IMR-90 (cell line): ENCODE measurements at regions not wholly inside any gene's neighbourhood (a gene's known extent, or its start where the extent isn't known, plus 50 kb on each side); places are given as distances from the start of the nearest gene placed in this dataset.

ENCODE experiments used
- ATAC-seq: fragments of 200-7000 bp; cut with Tn5 transposase; 2 replicates; pipeline ENCODE4 v1.9.1; 2020; ENCODE audit warnings: low read depth, mild to moderate bottlenecking, moderate library complexity
- BruUV-seq: library from RNA; stranded (reverse); fragments of 400-500 nt; replicated peaks from 2 replicates; lab custom pipeline; 2021; lab: Mats Ljungman, UMichigan
- CTCF ChIA-PET: fragments of 300-600 bp; formaldehyde crosslinking; extraction: SDS; loops from one replicate; lab custom pipeline; 2021; ENCODE audit warnings: antibody characterized with exemption; lab: Yijun Ruan, JAX
- POLR2A ChIA-PET: fragments of 300-600 bp; sonication (Branson Sonifier 250); formaldehyde crosslinking; loops from one replicate; lab custom pipeline; 2022; ENCODE audit warnings: antibody characterized with exemption; ENCODE audit not compliant: unreplicated experiment; lab: Charles Lee
- DNase-seq: peaks from one replicate; pipeline ENCODE4 v3.0.0; 2013
- H2AFZ ChIP-seq: replicated peaks from 2 replicates; pipeline ENCODE3; 2013; ENCODE audit warnings: low read length, mild to moderate bottlenecking; ENCODE audit not compliant: poor library complexity
- H2AK5ac ChIP-seq: 2 replicates; pipeline ENCODE4 v1.6.1; 2013; ENCODE audit warnings: low read depth, low read length, inconsistent platforms
- H2AK9ac ChIP-seq: replicated peaks from 2 replicates; pipeline ENCODE3; 2013; ENCODE audit warnings: mild to moderate bottlenecking, low read depth, low read length, moderate library complexity; ENCODE audit not compliant: poor library complexity
- H2BK120ac ChIP-seq: 2 replicates; pipeline ENCODE4 v1.6.1; 2013; ENCODE audit warnings: low read depth, low read length, inconsistent platforms
- H2BK15ac ChIP-seq: 3 replicates; pipeline ENCODE4 v1.6.1; 2013; ENCODE audit warnings: low read depth, low read length, inconsistent platforms
- H2BK20ac ChIP-seq: 2 replicates; pipeline ENCODE4 v1.6.1; 2013; ENCODE audit warnings: low read depth, mild to moderate bottlenecking, inconsistent platforms, low read length, moderate library complexity
- H2BK5ac ChIP-seq: 2 replicates; pipeline ENCODE4 v1.6.1; 2013; ENCODE audit warnings: mild to moderate bottlenecking, low read depth, low read length, inconsistent platforms; ENCODE audit not compliant: poor library complexity, severe bottlenecking
- H3K14ac ChIP-seq: replicated peaks from 2 replicates; pipeline ENCODE4 v1.6.1; 2013; ENCODE audit warnings: low read depth, low read length, inconsistent platforms
- H3K18ac ChIP-seq: 2 replicates; pipeline ENCODE4 v1.6.1; 2013; ENCODE audit warnings: low read depth, low read length, control low read depth
- H3K23ac ChIP-seq: 2 replicates; pipeline ENCODE4 v1.6.1; 2013; ENCODE audit warnings: low read depth, low read length, inconsistent platforms
- H3K27ac ChIP-seq: 2 replicates; pipeline ENCODE4 v1.5.1; 2013; ENCODE audit warnings: mild to moderate bottlenecking, control low read depth, low read length; ENCODE audit not compliant: insufficient read depth
- H3K27me3 ChIP-seq: 2 replicates; pipeline ENCODE4 v1.6.1; 2013; ENCODE audit warnings: low read length; ENCODE audit not compliant: control insufficient read depth, insufficient read depth
- H3K36me3 ChIP-seq: 2 replicates; pipeline ENCODE4 v1.6.1; 2013; ENCODE audit warnings: low read length, mixed read lengths; ENCODE audit not compliant: control insufficient read depth, insufficient read depth
- H3K4ac ChIP-seq: 2 replicates; pipeline ENCODE4 v1.6.1; 2013; ENCODE audit warnings: low read depth, low read length, inconsistent platforms
- H3K4me1 ChIP-seq: 2 replicates; pipeline ENCODE4 v1.6.1; 2013; ENCODE audit warnings: low read length, mixed read lengths; ENCODE audit not compliant: control insufficient read depth, insufficient read depth
- H3K4me2 ChIP-seq: 2 replicates; pipeline ENCODE4 v1.6.1; 2013; ENCODE audit warnings: low read depth, mild to moderate bottlenecking, control low read depth, low read length, moderate library complexity
- H3K4me3 ChIP-seq: 2 replicates; pipeline ENCODE4 v1.5.1; 2013; ENCODE audit warnings: low read depth, mild to moderate bottlenecking, control low read depth, low read length, moderate library complexity; ENCODE audit not compliant: insufficient read depth
- H3K56ac ChIP-seq: 2 replicates; pipeline ENCODE4 v1.6.1; 2013; ENCODE audit warnings: low read length, inconsistent platforms; ENCODE audit not compliant: insufficient read depth; ENCODE audit errors: extremely low read depth
- H3K79me1 ChIP-seq, 2 experiments: 2 replicates each; pipeline ENCODE4 v1.6.1; 2013; ENCODE audit warnings: low read length in 2 of 2, inconsistent platforms in 1 of 2, low read depth in 1 of 2
- H3K9ac ChIP-seq: 2 replicates; pipeline ENCODE4 v1.6.1; 2013; ENCODE audit warnings: low read depth, low read length, control low read depth
- H3K9me1 ChIP-seq: 2 replicates; pipeline ENCODE4 v1.6.1; 2013; ENCODE audit warnings: low read length, inconsistent platforms; ENCODE audit not compliant: insufficient read depth
- H3K9me3 ChIP-seq: 2 replicates; pipeline ENCODE4 v1.6.1; 2013; ENCODE audit warnings: low read length; ENCODE audit not compliant: control insufficient read depth, insufficient read depth
- H4K20me1 ChIP-seq: 2 replicates; pipeline ENCODE4 v1.6.1; 2013; ENCODE audit warnings: low read length, inconsistent platforms; ENCODE audit not compliant: insufficient read depth
- H4K5ac ChIP-seq: 2 replicates; pipeline ENCODE4 v1.6.1; 2013; ENCODE audit warnings: mild to moderate bottlenecking, low read depth, low read length, control low read depth
- H4K8ac ChIP-seq, 2 experiments: 2 replicates each; pipeline ENCODE4 v1.6.1; 2013; ENCODE audit warnings: low read depth in 2 of 2, low read length in 2 of 2, control low read depth in 1 of 2, inconsistent platforms in 1 of 2
- H4K91ac ChIP-seq: 2 replicates; pipeline ENCODE4 v1.6.1; 2013; ENCODE audit warnings: low read depth, low read length, inconsistent platforms; ENCODE audit not compliant: insufficient read depth
- BHLHE40 ChIP-seq: fragments of 150-350 bp; IDR thresholded peaks from 2 replicates; pipeline ENCODE4 v1.6.1; 2016; ENCODE audit warnings: mild to moderate bottlenecking, low read depth, low read length
- CEBPB ChIP-seq: IDR thresholded peaks from 2 replicates; pipeline ENCODE4 v1.6.1; 2012; ENCODE audit warnings: low read depth, low read length, improper control_type of control experiment
- CHD1 ChIP-seq: IDR thresholded peaks from 2 replicates; pipeline ENCODE4 v1.6.1; 2012; ENCODE audit warnings: low read depth, low read length, improper control_type of control experiment
- FOS ChIP-seq: fragments of 150-350 bp; IDR thresholded peaks from 2 replicates; pipeline ENCODE4 v1.6.1; 2016; ENCODE audit warnings: low read depth, low read length
- MAFK ChIP-seq: IDR thresholded peaks from 2 replicates; pipeline ENCODE4 v1.6.1; 2012; ENCODE audit warnings: low read depth, low read length, improper control_type of control experiment
- MAZ ChIP-seq: IDR thresholded peaks from 2 replicates; pipeline ENCODE4 v1.6.1; 2012; ENCODE audit warnings: low read depth, mild to moderate bottlenecking, low read length, improper control_type of control experiment, moderate library complexity, borderline replicate concordance
- MXI1 ChIP-seq: IDR thresholded peaks from 2 replicates; pipeline ENCODE4 v1.6.1; 2012; ENCODE audit warnings: low read depth, mild to moderate bottlenecking, low read length, moderate library complexity, borderline replicate concordance
- NFE2L2 ChIP-seq: fragments of 150-350 bp; IDR thresholded peaks from 2 replicates; pipeline ENCODE4 v1.6.1; 2016; ENCODE audit warnings: low read depth, mild to moderate bottlenecking, low read length
- POLR2A ChIP-seq: IDR thresholded peaks from 2 replicates; pipeline ENCODE4 v1.6.1; 2012; ENCODE audit warnings: mild to moderate bottlenecking, low read depth, low read length
- RAD21 ChIP-seq: IDR thresholded peaks from 2 replicates; pipeline ENCODE4 v1.6.1; 2012; ENCODE audit warnings: low read length, improper control_type of control experiment
- RCOR1 ChIP-seq: IDR thresholded peaks from 2 replicates; pipeline ENCODE4 v1.6.1; 2012; ENCODE audit warnings: mild to moderate bottlenecking, low read length, improper control_type of control experiment; ENCODE audit not compliant: insufficient replicate concordance
- RFX5 ChIP-seq: IDR thresholded peaks from 2 replicates; pipeline ENCODE4 v1.8.0; 2012; ENCODE audit warnings: low read depth, mild to moderate bottlenecking, low read length, moderate library complexity
- SMC3 ChIP-seq: fragments of 150-350 bp; IDR thresholded peaks from 2 replicates; pipeline ENCODE4 v1.6.1; 2016; ENCODE audit warnings: low read depth, mild to moderate bottlenecking, antibody characterized with exemption, low read length, moderate library complexity
- WGBS, 2 experiments: methylation state at CpG; one replicate each; pipeline versions ENCODE4 v1.1.5 to v1.1.7; 2013; ENCODE audit warnings: missing lambda C conversion rate in 2 of 2; ENCODE audit not compliant: insufficient read length in 1 of 2; ENCODE audit errors: extremely low coverage in 2 of 2; 5-methylcytosine and 5-hydroxymethylcytosine counted together
- dilution Hi-C: fragments of 300-500 bp; cut with HindIII; formaldehyde crosslinking; loops from one replicate; pipeline ENCODE4 v1.14.3; 2018; ENCODE audit warnings: low sequenced_read_pairs; ENCODE audit not compliant: unreplicated experiment
- in situ Hi-C: fragments of 300-500 bp; cut with MboI; formaldehyde crosslinking; loops from 3 replicates; pipeline ENCODE4 v1.14.3; 2019; ENCODE audit warnings: low sequenced_read_pairs, inconsistent platforms, mixed read lengths
- intact Hi-C: fragments of 100-400 bp; cut with micrococcal nuclease; formaldehyde crosslinking; loops from 2 replicates; pipeline ENCODE4 v1.10.0; 2022
- TF ChIP-seq, protein P1 (sequence below): conservative IDR thresholded peaks from 2 replicates; pipeline ENCODE4 v1.5.1; 2012; ENCODE audit warnings: mild to moderate bottlenecking, low read depth, low read length, improper control_type of control experiment
- TF ChIP-seq, protein P2 (sequence below): fragments of 150-350 bp; IDR thresholded peaks from 2 replicates; pipeline ENCODE4 v1.6.1; 2017; ENCODE audit warnings: mild to moderate bottlenecking, antibody characterized with exemption, low read length, low read depth
- TF ChIP-seq, protein P3 (sequence below): fragments of 150-350 bp; IDR thresholded peaks from 2 replicates; pipeline ENCODE4 v1.6.1; 2016; ENCODE audit warnings: low read depth, mild to moderate bottlenecking, low read length, moderate library complexity, borderline replicate concordance

DNA sequence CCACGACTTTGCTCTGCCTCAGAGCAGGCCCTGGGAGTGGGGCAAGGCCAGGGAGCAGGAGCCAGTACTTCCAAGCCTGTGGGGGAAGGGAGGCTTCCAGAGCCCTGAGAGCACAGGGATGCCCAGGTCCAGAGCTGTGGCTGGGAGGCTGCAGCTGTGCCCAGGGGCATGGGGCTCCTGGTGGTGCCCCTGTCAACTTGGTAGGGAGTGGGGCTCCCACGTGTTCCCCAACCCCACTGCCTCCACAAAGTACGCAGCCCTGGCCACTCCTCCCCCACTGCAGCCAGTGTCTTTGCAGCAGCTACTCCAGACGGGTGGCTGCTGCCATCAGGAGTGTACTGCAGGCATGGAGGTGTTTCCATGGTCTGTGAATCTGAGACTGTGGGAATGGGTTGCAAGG lies 294.1 kb upstream of the SNX7 start:
- H4K91ac ChIP-seq: no peak overlapping the region
- no peak overlapping the region for H2BK120ac ChIP-seq
- H3K4ac ChIP-seq: no peak overlapping the region
- no peak overlapping the region for H3K56ac ChIP-seq
- in situ Hi-C loops (no loop called here), dilution Hi-C loops (no loop called here), intact Hi-C loops (no loop called here)
- H4K8ac ChIP-seq: no peak overlapping the region
- H3K4me2 ChIP-seq: no peak overlapping the region
- H2AK9ac ChIP-seq: no peak overlapping the region
- H2BK5ac ChIP-seq: no peak overlapping the region
- no peaks in the 10 kb centered on the region for H3K27me3 ChIP-seq
- H3K4me1 ChIP-seq: no peaks in the 10 kb centered on the region
- H3K9me3 ChIP-seq: no peaks in the 10 kb centered on the region
- H2BK15ac ChIP-seq: no peak overlapping the region
- H2AFZ ChIP-seq: no peak overlapping the region
- H4K20me1 ChIP-seq: no peaks in the 10 kb centered on the region
- no peaks in the 10 kb centered on the region for H3K79me1 ChIP-seq
- no peak overlapping the region for H4K5ac ChIP-seq
- H3K27ac ChIP-seq: no peak overlapping the region
- ChIA-PET CTCF (no interaction called here), POLR2A (no interaction called here)
- no peak for TF ChIP-seq MAZ
- TF ChIP-seq, protein P1, sequence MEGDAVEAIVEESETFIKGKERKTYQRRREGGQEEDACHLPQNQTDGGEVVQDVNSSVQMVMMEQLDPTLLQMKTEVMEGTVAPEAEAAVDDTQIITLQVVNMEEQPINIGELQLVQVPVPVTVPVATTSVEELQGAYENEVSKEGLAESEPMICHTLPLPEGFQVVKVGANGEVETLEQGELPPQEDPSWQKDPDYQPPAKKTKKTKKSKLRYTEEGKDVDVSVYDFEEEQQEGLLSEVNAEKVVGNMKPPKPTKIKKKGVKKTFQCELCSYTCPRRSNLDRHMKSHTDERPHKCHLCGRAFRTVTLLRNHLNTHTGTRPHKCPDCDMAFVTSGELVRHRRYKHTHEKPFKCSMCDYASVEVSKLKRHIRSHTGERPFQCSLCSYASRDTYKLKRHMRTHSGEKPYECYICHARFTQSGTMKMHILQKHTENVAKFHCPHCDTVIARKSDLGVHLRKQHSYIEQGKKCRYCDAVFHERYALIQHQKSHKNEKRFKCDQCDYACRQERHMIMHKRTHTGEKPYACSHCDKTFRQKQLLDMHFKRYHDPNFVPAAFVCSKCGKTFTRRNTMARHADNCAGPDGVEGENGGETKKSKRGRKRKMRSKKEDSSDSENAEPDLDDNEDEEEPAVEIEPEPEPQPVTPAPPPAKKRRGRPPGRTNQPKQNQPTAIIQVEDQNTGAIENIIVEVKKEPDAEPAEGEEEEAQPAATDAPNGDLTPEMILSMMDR: no peak
- TF ChIP-seq POLR2A: no peak
- TF ChIP-seq CEBPB: no peak
- TF ChIP-seq SMC3: no peak
- TF ChIP-seq, protein P2, sequence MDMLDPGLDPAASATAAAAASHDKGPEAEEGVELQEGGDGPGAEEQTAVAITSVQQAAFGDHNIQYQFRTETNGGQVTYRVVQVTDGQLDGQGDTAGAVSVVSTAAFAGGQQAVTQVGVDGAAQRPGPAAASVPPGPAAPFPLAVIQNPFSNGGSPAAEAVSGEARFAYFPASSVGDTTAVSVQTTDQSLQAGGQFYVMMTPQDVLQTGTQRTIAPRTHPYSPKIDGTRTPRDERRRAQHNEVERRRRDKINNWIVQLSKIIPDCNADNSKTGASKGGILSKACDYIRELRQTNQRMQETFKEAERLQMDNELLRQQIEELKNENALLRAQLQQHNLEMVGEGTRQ: no peak
- TF ChIP-seq, protein P3, sequence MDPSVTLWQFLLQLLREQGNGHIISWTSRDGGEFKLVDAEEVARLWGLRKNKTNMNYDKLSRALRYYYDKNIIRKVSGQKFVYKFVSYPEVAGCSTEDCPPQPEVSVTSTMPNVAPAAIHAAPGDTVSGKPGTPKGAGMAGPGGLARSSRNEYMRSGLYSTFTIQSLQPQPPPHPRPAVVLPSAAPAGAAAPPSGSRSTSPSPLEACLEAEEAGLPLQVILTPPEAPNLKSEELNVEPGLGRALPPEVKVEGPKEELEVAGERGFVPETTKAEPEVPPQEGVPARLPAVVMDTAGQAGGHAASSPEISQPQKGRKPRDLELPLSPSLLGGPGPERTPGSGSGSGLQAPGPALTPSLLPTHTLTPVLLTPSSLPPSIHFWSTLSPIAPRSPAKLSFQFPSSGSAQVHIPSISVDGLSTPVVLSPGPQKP: no peak
- no peak for TF ChIP-seq NFE2L2
- TF ChIP-seq CHD1: no peak
- TF ChIP-seq RFX5: no peak
- TF ChIP-seq BHLHE40: no peak
- no peak for TF ChIP-seq RAD21
- no peak for TF ChIP-seq RCOR1
- no peak for TF ChIP-seq MAFK
- TF ChIP-seq MXI1: no peak
- no peak for TF ChIP-seq FOS
- no peak overlapping the region for H3K4me3 ChIP-seq
- no peaks in the 10 kb centered on the region for H3K9me1 ChIP-seq
- BruUV-seq: no TSS peak
- no peak overlapping the region for H2AK5ac ChIP-seq
- H3K23ac ChIP-seq: no peak overlapping the region
- H3K36me3 ChIP-seq: no peaks in the 10 kb centered on the region
- no CpG with 5 or more reads among the region's 4 CpGs for WGBS, 2 experiments
- no peak for DNase-seq
- no peak overlapping the region for H3K14ac ChIP-seq
- H3K9ac ChIP-seq: no peak overlapping the region
- H3K18ac ChIP-seq: no peak overlapping the region
- no peak overlapping the region for H2BK20ac ChIP-seq
- no peak for ATAC-seq
